ENCODE measurements at regions not wholly inside any gene's neighbourhood (a gene's known extent, or its start where the extent isn't known, plus 50 kb on each side); places are given as distances from the start of the nearest gene placed in this dataset.

GRCh38 chr11:134576721-134577171 is 164.7 kb upstream of the B3GAT1 start:
- DNase-seq (ENCODE audit: low read depth in 4 of 4, low spot score in 3 of 4) = no peak

- DNase-seq (ENCODE audit: low read depth in 4 of 4, low spot score in 3 of 4) = no peak
Observed at GRCh38 chr11:134576286-134576685, 164.2 kb upstream of the B3GAT1 start.

- DNase-seq (ENCODE audit: low read depth in 4 of 4, low spot score in 3 of 4) = no peak
Observed at GRCh38 chr11:134575504-134576230, 163.6 kb upstream of the B3GAT1 start.

- DNase-seq (ENCODE audit: low read depth in 4 of 4, low spot score in 3 of 4) = no peak
Observed at GRCh38 chr11:134574947-134575346, 162.9 kb upstream of the B3GAT1 start.

GRCh38 chr11:134574425-134574824 is 162.4 kb upstream of the B3GAT1 start:
- no peak for DNase-seq (ENCODE audit: low read depth in 4 of 4, low spot score in 3 of 4)

GRCh38 chr11:134573857-134574256 is 161.8 kb upstream of the B3GAT1 start:
- DNase-seq (ENCODE audit: low read depth in 4 of 4, low spot score in 3 of 4) = no peak

- DNase-seq (ENCODE audit: low read depth in 4 of 4, low spot score in 3 of 4) = no peak
Observed at GRCh38 chr11:134572741-134573675, 161.0 kb upstream of the B3GAT1 start.

- no peak for DNase-seq (ENCODE audit: low read depth in 4 of 4, low spot score in 3 of 4)
Observed at GRCh38 chr11:134571301-134571700, 159.3 kb upstream of the B3GAT1 start.

GRCh38 chr11:134569195-134569594 is 157.2 kb upstream of the B3GAT1 start:
- DNase-seq (ENCODE audit: low read depth in 4 of 4, low spot score in 3 of 4) = no peak

- DNase-seq (ENCODE audit: low read depth in 4 of 4, low spot score in 3 of 4) = no peak
Observed at GRCh38 chr11:134566311-134566710, 154.3 kb upstream of the B3GAT1 start.

- no peak for DNase-seq (ENCODE audit: low read depth in 4 of 4, low spot score in 3 of 4)
Observed at GRCh38 chr11:134565343-134565891, 153.4 kb upstream of the B3GAT1 start.

- no peak for DNase-seq (ENCODE audit: low read depth in 4 of 4, low spot score in 3 of 4)
Observed at GRCh38 chr11:134564472-134565200, 152.6 kb upstream of the B3GAT1 start.

- no peak for DNase-seq (ENCODE audit: low read depth in 4 of 4, low spot score in 3 of 4)
Observed at GRCh38 chr11:134562941-134563471, 151.0 kb upstream of the B3GAT1 start.

GRCh38 chr11:134562196-134562595 is 150.2 kb upstream of the B3GAT1 start:
- DNase-seq (ENCODE audit: low read depth in 4 of 4, low spot score in 3 of 4) = no peak

- no peak for DNase-seq (ENCODE audit: low read depth in 4 of 4, low spot score in 3 of 4)
Observed at GRCh38 chr11:134561331-134561720, 149.3 kb upstream of the B3GAT1 start.

GRCh38 chr11:134560566-134561330 is 148.7 kb upstream of the B3GAT1 start:
- DNase-seq (ENCODE audit: low read depth in 4 of 4, low spot score in 3 of 4) = no peak

- no peak for DNase-seq (ENCODE audit: low read depth in 4 of 4, low spot score in 3 of 4)
Observed at GRCh38 chr11:134560066-134560465, 148.0 kb upstream of the B3GAT1 start.

- no peak for DNase-seq (ENCODE audit: low read depth in 4 of 4, low spot score in 3 of 4)
Observed at GRCh38 chr11:134559602-134559962, 147.5 kb upstream of the B3GAT1 start.

- no peak for DNase-seq (ENCODE audit: low read depth in 4 of 4, low spot score in 3 of 4)
Observed at GRCh38 chr11:134558916-134559601, 147.0 kb upstream of the B3GAT1 start.
